ENCODE measurements at regions not wholly inside any gene's neighbourhood (a gene's known extent, or its start where the extent isn't known, plus 50 kb on each side); places are given as distances from the start of the nearest gene placed in this dataset.

- DNase-seq (ENCODE audit: low read depth): no peak
- no peak overlapping the region for H3K4me3 ChIP-seq (ENCODE audit: low read depth, low read length)
- TF ChIP-seq MYC (IDR thresholded peaks at IDR 0.05; ENCODE audit: low read depth, low read length): no peak
- TF ChIP-seq POLR2A (IDR thresholded peaks at IDR 0.05; ENCODE audit: extremely low read depth, insufficient read length): no peak
- TF ChIP-seq, protein P1, sequence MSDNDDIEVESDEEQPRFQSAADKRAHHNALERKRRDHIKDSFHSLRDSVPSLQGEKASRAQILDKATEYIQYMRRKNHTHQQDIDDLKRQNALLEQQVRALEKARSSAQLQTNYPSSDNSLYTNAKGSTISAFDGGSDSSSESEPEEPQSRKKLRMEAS (IDR thresholded peaks at IDR 0.05; ENCODE audit: low read depth, low read length): no peak
Observed at GRCh38 chr15:70192041-70192440, 94.3 kb upstream of the TLE3 start.

DNA sequence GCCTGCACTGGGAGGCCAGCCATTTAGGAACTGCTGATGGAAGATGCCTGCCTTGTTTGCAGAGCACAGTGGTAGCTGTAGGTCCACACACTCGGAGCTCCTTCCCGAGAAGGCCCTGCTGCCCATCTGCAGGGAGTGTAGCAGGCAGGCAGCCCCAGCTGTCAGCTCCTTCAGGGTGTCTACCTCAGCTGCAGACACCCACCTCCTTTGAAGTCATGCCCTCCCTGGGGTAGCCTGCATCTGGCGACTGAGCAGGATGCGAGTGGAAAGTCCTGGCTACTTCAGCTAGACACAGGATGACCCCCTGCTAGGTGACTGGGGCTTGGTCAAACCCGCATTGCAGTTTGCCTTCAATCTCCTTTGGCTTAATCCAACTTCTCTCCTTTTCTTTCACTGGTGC lies 93.2 kb upstream of the TLE3 start:
- no peak for DNase-seq (ENCODE audit: low read depth)
- no peak overlapping the region for H3K4me3 ChIP-seq (ENCODE audit: low read depth, low read length)
- TF ChIP-seq, protein P1 (IDR thresholded peaks at IDR 0.05; ENCODE audit: low read depth, low read length): no peak
- no peak for TF ChIP-seq POLR2A (IDR thresholded peaks at IDR 0.05; ENCODE audit: extremely low read depth, insufficient read length)
- TF ChIP-seq MYC (IDR thresholded peaks at IDR 0.05; ENCODE audit: low read depth, low read length): no peak
- TF ChIP-seq CTCF (IDR thresholded peaks at IDR 0.05; ENCODE audit: low read depth, low read length): no peak

DNA sequence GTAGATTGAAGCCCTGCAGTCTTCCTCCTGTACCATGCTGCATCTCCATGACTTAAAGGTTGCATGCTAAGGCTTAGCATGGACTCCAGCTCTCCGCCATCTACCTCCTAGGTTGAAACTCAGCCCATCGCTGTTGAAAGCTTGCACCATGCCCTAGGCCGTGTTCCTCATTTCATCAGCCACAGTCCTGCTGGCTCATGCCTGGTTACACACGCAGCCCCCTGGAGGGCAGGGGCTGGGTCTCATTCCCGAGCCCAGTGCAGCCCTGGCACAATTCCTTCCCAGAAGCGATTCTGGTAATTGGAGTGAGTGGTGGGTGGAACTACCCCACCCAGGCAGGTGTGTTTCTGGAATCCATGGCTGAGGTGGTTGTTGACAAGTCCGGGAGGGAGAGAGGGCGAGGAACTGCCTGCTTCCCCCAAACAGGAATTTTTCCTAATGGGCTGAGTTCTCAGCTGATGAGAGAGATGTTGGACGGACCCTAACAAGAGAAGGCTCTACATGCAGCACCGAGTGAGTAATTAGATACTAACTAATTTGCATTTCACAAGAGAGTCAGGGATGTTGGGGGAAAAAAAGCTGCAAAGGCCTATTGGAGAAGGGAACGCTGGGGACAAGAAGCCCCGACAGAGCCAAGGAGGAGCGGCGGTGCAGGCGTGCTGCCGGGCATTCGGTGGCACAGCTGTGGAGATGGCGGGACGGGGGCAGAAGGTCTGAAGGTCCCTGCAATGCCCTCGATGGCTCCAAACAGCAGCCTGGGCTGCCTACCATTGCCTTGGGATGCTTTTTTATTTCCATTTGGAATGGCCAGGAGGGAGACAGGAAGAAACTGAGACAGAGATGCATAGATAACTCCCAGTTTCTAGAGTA lies 92.3 kb upstream of the TLE3 start:
- no peak for DNase-seq (ENCODE audit: low read depth)
- TF ChIP-seq POLR2A (IDR thresholded peaks at IDR 0.05; ENCODE audit: extremely low read depth, insufficient read length): no peak
- no peak for TF ChIP-seq CTCF (IDR thresholded peaks at IDR 0.05; ENCODE audit: low read depth, low read length)
- no peak for TF ChIP-seq MYC (IDR thresholded peaks at IDR 0.05; ENCODE audit: low read depth, low read length)
- TF ChIP-seq, protein P1 (IDR thresholded peaks at IDR 0.05; ENCODE audit: low read depth, low read length): no peak
- no peak overlapping the region for H3K4me3 ChIP-seq (ENCODE audit: low read depth, low read length)

GRCh38 chr15:70188286-70188685 lies 90.6 kb upstream of the TLE3 start:
- H3K4me3 ChIP-seq (ENCODE audit: low read depth, low read length): no peak overlapping the region
- no peak for TF ChIP-seq MYC (IDR thresholded peaks at IDR 0.05; ENCODE audit: low read depth, low read length)
- TF ChIP-seq CTCF (IDR thresholded peaks at IDR 0.05; ENCODE audit: low read depth, low read length): no peak
- TF ChIP-seq, protein P1 (IDR thresholded peaks at IDR 0.05; ENCODE audit: low read depth, low read length): no peak
- no peak for TF ChIP-seq POLR2A (IDR thresholded peaks at IDR 0.05; ENCODE audit: extremely low read depth, insufficient read length)

GRCh38 chr15:70187331-70187730 lies 89.6 kb upstream of the TLE3 start:
- no peak overlapping the region for H3K4me3 ChIP-seq (ENCODE audit: low read depth, low read length)
- TF ChIP-seq, protein P1 (IDR thresholded peaks at IDR 0.05; ENCODE audit: low read depth, low read length): no peak
- TF ChIP-seq CTCF (IDR thresholded peaks at IDR 0.05; ENCODE audit: low read depth, low read length) (no peak), MYC (IDR thresholded peaks at IDR 0.05; ENCODE audit: low read depth, low read length) (no peak), POLR2A (IDR thresholded peaks at IDR 0.05; ENCODE audit: extremely low read depth, insufficient read length) (no peak)
- DNase-seq (ENCODE audit: low read depth): no peak

More at GRCh38 chr15:70188286-70188685, 90.6 kb upstream of the TLE3 start:
- DNase-seq (ENCODE audit: low read depth): no peak

- DNase-seq (ENCODE audit: low read depth): peak; percentile 69
- no peak overlapping the region for H3K4me3 ChIP-seq (ENCODE audit: low read depth, low read length)
- TF ChIP-seq POLR2A (IDR thresholded peaks at IDR 0.05; ENCODE audit: extremely low read depth, insufficient read length) (no peak), CTCF (IDR thresholded peaks at IDR 0.05; ENCODE audit: low read depth, low read length) (no peak), MYC (IDR thresholded peaks at IDR 0.05; ENCODE audit: low read depth, low read length) (no peak)
- TF ChIP-seq, protein P1 (IDR thresholded peaks at IDR 0.05; ENCODE audit: low read depth, low read length): no peak
Observed at GRCh38 chr15:70186152-70186551, 88.4 kb upstream of the TLE3 start.
